Sigmoid colon (tissue), 4 donors: ENCODE measurements at regions not wholly inside any gene's neighbourhood (a gene's known extent, or its start where the extent isn't known, plus 50 kb on each side); places are given as distances from the start of the nearest gene placed in this dataset.

ENCODE experiments used
- EP300 ChIP-seq, 4 donors: sonication (generic); formaldehyde crosslinking; IDR thresholded peaks; one replicate each; pipeline ENCODE4 v1.6.1; 2017; ENCODE audit warnings: antibody characterized with exemption in 4 of 4
- POLR2A ChIP-seq, 2 donors: fragments of 450-650 bp; IDR thresholded peaks; one replicate each; pipeline ENCODE4 v1.6.1; 2016; ENCODE audit warnings: antibody characterized with exemption in 2 of 2, mild to moderate bottlenecking in 2 of 2, moderate library complexity in 2 of 2
- TF ChIP-seq, protein P1 (sequence below), 4 experiments: fragments of 450-650 bp in 3 of 4; fragments of 200-600 bp in 1 of 4; IDR thresholded peaks; one replicate each; pipeline ENCODE4 v1.5.1; 2016 to 2019; ENCODE audit warnings: antibody characterized with exemption in 4 of 4, mild to moderate bottlenecking in 3 of 4, moderate library complexity in 2 of 4

DNA sequence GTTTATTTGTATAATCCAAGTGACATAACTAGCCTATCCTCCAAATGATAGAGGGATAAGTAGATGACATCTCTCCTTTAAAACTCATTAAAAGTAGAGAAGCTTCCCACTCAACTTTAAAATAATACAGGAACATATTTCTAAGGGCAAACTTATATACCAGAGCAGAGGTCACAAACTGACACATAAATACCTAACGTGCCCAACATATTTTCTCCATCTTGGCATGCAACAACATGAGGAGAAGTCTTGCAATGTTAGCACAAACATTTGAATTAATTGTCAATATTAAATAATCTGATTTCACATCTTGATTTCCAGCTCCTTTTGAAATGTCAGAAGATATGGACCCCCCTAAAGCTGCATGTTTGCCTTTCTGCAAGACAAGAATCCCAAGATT, 335.0 kb downstream of the DEPDC1B start:
- TF ChIP-seq, protein P1, sequence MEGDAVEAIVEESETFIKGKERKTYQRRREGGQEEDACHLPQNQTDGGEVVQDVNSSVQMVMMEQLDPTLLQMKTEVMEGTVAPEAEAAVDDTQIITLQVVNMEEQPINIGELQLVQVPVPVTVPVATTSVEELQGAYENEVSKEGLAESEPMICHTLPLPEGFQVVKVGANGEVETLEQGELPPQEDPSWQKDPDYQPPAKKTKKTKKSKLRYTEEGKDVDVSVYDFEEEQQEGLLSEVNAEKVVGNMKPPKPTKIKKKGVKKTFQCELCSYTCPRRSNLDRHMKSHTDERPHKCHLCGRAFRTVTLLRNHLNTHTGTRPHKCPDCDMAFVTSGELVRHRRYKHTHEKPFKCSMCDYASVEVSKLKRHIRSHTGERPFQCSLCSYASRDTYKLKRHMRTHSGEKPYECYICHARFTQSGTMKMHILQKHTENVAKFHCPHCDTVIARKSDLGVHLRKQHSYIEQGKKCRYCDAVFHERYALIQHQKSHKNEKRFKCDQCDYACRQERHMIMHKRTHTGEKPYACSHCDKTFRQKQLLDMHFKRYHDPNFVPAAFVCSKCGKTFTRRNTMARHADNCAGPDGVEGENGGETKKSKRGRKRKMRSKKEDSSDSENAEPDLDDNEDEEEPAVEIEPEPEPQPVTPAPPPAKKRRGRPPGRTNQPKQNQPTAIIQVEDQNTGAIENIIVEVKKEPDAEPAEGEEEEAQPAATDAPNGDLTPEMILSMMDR (IDR thresholded peaks at IDR 0.05): no peak
- no peak for TF ChIP-seq POLR2A (IDR thresholded peaks at IDR 0.05)
- TF ChIP-seq EP300 (IDR thresholded peaks at IDR 0.05): no peak
